GM13977 (cell line): ENCODE measurements at regions not wholly inside any gene's neighbourhood (a gene's known extent, or its start where the extent isn't known, plus 50 kb on each side); places are given as distances from the start of the nearest gene placed in this dataset.

ENCODE experiments used
- DNase-seq: peaks from one replicate; pipeline ENCODE4 v3.0.0; 2012; ENCODE audit warnings: low spot score
- CTCF ChIP-seq: IDR thresholded peaks from 2 replicates; pipeline ENCODE4 v1.5.1; 2012; ENCODE audit warnings: mild to moderate bottlenecking, control low read depth; ENCODE audit not compliant: insufficient read depth; ENCODE audit errors: extremely low read depth, missing control alignments
- in situ Hi-C: fragments of 300-500 bp; cut with MboI; formaldehyde crosslinking; loops from one replicate; pipeline ENCODE4 v1.12.0; 2022; ENCODE audit warnings: low sequenced_read_pairs, low pct_unique_long_range_greater_than_20kb, mixed read lengths, inconsistent platforms; ENCODE audit not compliant: unreplicated experiment

DNA sequence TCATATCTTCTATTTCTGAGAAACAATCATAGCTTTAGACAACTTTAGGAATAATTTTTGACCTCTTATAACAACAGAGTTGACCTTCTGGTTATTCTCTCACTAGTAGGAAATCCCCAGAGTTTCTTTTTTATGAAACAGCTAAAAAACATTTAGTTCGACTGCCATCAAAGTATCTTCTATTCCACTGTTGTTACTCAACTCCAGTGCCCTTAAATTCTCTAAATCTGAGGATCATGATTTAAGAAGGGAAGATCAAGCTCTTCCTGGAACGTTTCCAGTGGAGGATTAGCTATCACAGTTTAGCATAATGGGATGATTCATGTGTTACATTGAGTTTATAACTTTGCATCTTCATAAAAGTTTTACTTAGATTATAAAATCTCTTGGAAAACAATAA is 134.9 kb upstream of the VEGFC start:
- in situ Hi-C loops = no loop called here
- no peak for DNase-seq
- no peak for TF ChIP-seq CTCF

GRCh38 chr4:176939445-176939844 is 146.7 kb upstream of the VEGFC start:
- no peak for DNase-seq
- in situ Hi-C loops = no loop called here
- no peak for TF ChIP-seq CTCF

DNA sequence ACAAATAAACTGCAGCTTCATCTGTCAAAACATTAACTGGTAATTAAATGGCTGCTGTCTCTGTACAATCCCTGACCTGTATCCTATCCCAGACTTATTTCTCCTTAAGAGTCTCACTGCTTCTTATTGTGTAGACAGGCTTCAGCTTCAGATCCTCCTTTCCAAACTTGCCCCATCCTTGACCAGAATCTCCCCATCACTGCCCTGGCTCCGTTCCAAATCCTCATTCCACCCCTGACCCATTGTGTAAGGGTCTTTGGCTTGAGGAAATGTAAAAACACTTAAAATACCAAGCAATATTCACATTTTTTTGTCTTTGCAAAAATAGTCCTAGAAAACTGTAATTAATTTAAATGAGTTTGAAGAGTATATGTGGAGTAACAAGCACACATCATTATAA is 152.6 kb upstream of the VEGFC start:
- TF ChIP-seq CTCF = no peak
- DNase-seq = no peak
- in situ Hi-C loops = no loop called here

DNA sequence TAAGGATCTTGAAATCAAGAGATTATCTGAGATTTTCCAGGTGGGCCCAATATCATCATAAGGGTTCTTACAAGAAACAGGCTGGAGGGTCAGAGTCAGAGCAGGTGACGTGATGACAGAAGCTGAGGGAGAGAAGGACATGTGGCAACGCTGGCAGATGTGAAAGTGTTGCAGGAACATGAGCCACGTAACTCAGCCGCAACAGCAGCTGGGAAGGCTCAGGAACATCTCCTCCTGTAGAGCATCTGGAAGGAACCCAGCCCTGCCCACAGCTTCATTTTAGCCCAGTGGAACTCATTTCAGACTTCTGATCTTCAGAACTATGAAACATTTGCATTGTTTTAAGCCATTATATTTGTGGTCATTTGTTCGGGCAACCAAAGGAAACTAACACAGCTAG is 156.3 kb upstream of the VEGFC start:
- no peak for TF ChIP-seq CTCF
- DNase-seq = no peak
- in situ Hi-C loops = no loop called here

DNA sequence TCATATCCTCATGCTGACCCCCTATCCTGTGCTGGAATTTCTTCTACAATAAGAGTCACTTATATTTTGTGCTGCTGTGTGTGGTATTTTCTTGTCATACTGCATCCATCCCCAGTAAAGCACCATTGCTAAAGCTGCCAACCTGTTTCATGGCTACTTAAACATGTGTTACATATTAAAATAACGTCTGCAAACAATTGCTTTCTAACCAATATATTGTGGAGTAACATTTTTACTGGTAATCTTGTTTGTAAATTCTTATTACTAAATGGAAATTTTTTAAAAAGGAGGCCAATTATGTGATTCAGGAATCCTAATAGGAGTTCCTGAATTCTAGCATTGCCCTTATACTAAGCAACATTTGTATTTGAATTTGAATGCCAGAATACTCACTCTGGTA is 160.3 kb upstream of the VEGFC start:
- in situ Hi-C loops = no loop called here
- DNase-seq = no peak
- TF ChIP-seq CTCF = no peak

- TF ChIP-seq CTCF = no peak
- in situ Hi-C loops = no loop called here
- DNase-seq = no peak
Observed at GRCh38 chr4:176957353-176958118, 164.8 kb upstream of the VEGFC start.

GRCh38 chr4:176959980-176960379 is 167.3 kb upstream of the VEGFC start:
- no peak for DNase-seq
- no peak for TF ChIP-seq CTCF
- in situ Hi-C loops = no loop called here
